SK-N-MC (cell line): ENCODE measurements at regions not wholly inside any gene's neighbourhood (a gene's known extent, or its start where the extent isn't known, plus 50 kb on each side); places are given as distances from the start of the nearest gene placed in this dataset.

Experiments
- EZH2 ChIP-seq: fragments of 200-600 bp; sonication (generic); IDR thresholded peaks from one replicate; pipeline ENCODE4 v1.6.1; 2017; ENCODE audit warnings: antibody characterized with exemption
- FOXP2 ChIP-seq: optimal IDR thresholded peaks from 2 replicates; pipeline ENCODE3; 2011; ENCODE audit warnings: mild to moderate bottlenecking, moderate library complexity; ENCODE audit not compliant: insufficient read depth; ENCODE audit errors: extremely low read length, control extremely low read depth
- POLR2AphosphoS5 ChIP-seq: IDR thresholded peaks from 2 replicates; pipeline ENCODE4 v1.6.1; 2012; ENCODE audit warnings: mild to moderate bottlenecking, low read depth, low read length, borderline replicate concordance

DNA sequence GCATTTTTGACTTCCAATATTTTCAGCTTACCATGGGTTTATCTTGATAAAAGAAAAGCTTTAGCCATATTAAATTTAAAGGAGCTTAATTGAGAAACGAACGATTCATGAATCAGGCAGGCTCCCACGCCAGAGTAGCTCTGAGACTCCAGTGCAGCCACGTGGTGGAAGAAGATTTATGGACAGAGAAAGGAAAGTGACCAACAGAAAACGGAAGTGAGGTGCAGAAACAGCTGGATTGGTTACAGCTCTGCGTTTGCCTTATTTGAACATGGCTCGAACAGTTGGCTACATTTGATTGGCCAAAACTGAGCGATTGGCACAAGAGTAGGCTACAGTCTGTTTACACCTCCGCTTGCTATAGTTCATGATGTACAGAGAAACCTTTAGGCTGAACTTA is 395.4 kb downstream of the GATA3 start:
- TF ChIP-seq EZH2 (no peak), POLR2AphosphoS5 (no peak), FOXP2 (no peak)
